ENCODE measurements at regions not wholly inside any gene's neighbourhood (a gene's known extent, or its start where the extent isn't known, plus 50 kb on each side); places are given as distances from the start of the nearest gene placed in this dataset.

- DNase-seq (ENCODE audit: extremely low read depth, low read depth): no peak
- TF ChIP-seq CTCF (IDR thresholded peaks at IDR 0.05; ENCODE audit: low read depth, low read length, missing control alignments): no peak
- no peak overlapping the region for H3K4me3 ChIP-seq (replicated peaks; ENCODE audit: low read depth, low read length)
Observed at GRCh38 chr3:18033581-18034108, 291.2 kb upstream of the TBC1D5 start.

DNA sequence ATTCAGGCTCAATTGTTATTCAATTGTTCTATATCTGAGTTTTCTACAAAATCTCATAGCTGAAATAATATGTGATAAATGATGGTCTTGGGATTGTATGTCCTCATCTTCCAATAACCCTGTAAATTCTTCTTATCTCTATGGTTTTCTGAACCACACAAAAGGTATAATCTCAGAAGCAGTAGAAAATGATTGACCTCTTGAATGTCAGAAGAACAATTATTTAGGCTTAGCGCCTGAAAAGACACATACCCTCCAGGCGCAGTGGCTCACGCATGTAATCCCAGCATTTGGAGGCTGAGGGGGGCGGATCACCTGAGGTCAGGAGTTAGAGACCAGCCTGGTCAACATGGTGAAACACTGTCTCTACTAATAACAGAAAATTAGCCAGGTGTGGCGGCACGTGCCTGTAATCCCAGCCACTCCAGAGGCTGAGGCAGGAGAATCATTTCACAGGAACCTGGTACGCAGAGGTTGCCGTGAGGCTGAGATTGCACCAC is 288.0 kb upstream of the TBC1D5 start:
- no peak overlapping the region for H3K4me3 ChIP-seq (replicated peaks; ENCODE audit: low read depth, low read length)
- DNase-seq (ENCODE audit: extremely low read depth, low read depth): no peak
- TF ChIP-seq CTCF (IDR thresholded peaks at IDR 0.05; ENCODE audit: low read depth, low read length, missing control alignments): no peak

GRCh38 chr3:18027161-18027939 is 284.9 kb upstream of the TBC1D5 start:
- no peak overlapping the region for H3K4me3 ChIP-seq (replicated peaks; ENCODE audit: low read depth, low read length)
- TF ChIP-seq CTCF (IDR thresholded peaks at IDR 0.05; ENCODE audit: low read depth, low read length, missing control alignments): no peak
- no peak for DNase-seq (ENCODE audit: extremely low read depth, low read depth)

DNA sequence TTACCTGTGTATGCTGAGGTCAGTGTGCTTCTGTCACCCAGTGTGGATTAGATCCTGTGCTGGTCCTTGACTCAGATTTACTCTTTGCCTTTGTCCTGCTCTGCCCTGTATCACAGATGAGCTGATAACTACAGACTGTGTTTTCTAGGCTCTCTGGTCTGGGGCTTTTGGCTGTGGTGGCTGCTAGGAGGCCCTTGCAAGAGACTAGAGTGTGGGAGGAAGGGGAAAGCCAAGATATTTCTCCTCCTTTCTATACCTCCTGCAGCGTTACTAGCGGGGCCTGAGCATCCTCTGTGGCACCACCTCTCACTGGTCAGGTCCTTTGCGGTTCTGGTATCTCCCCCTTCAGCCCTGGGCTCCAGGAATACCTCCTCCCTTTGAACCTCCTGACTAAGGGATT is 282.3 kb upstream of the TBC1D5 start:
- TF ChIP-seq CTCF (IDR thresholded peaks at IDR 0.05; ENCODE audit: low read depth, low read length, missing control alignments): no peak
- H3K4me3 ChIP-seq (replicated peaks; ENCODE audit: low read depth, low read length): no peak overlapping the region
- DNase-seq (ENCODE audit: extremely low read depth, low read depth): no peak

DNA sequence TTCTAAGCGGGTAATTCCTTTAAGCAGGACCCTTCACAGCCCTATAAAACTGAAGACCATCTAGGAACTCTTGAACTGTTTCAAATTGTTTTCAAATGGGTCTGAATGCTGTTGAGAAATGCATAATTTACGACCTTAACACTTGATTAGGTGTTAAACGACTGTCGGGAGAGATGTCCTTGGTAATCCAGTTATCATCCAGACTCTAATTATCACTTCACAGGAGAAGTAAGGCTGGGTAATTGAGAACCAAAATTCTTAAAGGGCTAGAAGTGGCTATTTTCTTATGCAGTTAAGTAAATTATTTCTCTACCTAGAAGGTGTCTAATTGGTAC is 276.7 kb upstream of the TBC1D5 start:
- no peak for DNase-seq (ENCODE audit: extremely low read depth, low read depth)
- H3K4me3 ChIP-seq (replicated peaks; ENCODE audit: low read depth, low read length): no peak overlapping the region
- no peak for TF ChIP-seq CTCF (IDR thresholded peaks at IDR 0.05; ENCODE audit: low read depth, low read length, missing control alignments)

DNA sequence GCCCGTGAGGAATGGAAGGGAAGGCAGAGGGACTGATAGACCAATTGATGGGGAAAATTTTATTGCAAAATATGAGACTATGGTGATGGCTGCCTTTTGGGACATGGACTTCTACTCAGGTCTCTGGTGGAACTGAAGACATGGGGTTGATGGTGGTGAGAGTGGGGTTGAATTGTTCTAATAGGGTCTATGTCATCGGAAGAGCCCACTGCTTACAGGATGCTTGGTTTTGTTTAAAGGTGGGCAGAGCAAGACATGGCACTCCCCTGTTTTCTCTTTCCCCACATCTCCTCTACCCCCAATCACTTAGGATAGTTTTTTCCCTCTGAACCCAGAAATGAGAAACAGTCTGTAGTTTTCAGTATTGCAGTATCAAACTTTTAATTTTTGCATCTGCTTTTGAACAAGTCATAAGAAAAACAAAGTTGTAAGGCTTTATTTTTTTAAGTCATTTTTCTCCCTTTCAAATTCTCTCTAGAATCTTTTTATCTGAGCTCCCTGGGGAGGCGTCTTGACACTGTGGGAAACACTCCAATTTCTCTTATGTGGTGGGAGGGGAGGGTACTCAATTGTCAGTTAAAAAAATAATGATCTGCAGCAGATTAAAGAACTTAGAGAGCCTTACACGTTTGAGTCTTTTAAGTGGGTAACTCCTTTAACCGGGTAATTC is 276.2 kb upstream of the TBC1D5 start:
- no peak for DNase-seq (ENCODE audit: extremely low read depth, low read depth)
- H3K4me3 ChIP-seq (replicated peaks; ENCODE audit: low read depth, low read length): no peak overlapping the region
- TF ChIP-seq CTCF (IDR thresholded peaks at IDR 0.05; ENCODE audit: low read depth, low read length, missing control alignments): no peak
